Spleen (tissue), 7 donors: ENCODE measurements at regions not wholly inside any gene's neighbourhood (a gene's known extent, or its start where the extent isn't known, plus 50 kb on each side); places are given as distances from the start of the nearest gene placed in this dataset.

ENCODE experiments used
- CTCF ChIP-seq, 11 experiments: fragments of 200-600 bp in 7 of 11; fragments of 450-650 bp in 4 of 11; sonication (generic) in 4 of 11; IDR thresholded peaks in 8 of 11; conservative IDR thresholded peaks in 3 of 11; 1 replicate in 7 of 11; 2 replicates in 4 of 11; pipeline versions ENCODE4 v1.4.0 to v1.8.0; 2016 to 2021; ENCODE audit warnings: antibody characterized with exemption in 11 of 11, inconsistent platforms in 4 of 11, mild to moderate bottlenecking in 1 of 11
- POLR2A ChIP-seq, 3 donors: fragments of 450-650 bp; IDR thresholded peaks; one replicate each; pipeline ENCODE4 v1.5.1; 2017; ENCODE audit warnings: antibody characterized with exemption in 3 of 3, mild to moderate bottlenecking in 1 of 3
- POLR2AphosphoS5 ChIP-seq, 3 donors: sonication (generic); formaldehyde crosslinking; IDR thresholded peaks; one replicate each; pipeline ENCODE4 v1.5.1; 2017; ENCODE audit warnings: antibody characterized with exemption in 3 of 3
- donor health status: DM: no; HTN: no; CAD: no; lungs with moderate emphysema.
- donor health status: DM: no; HTN: no; CAD: no.
- donor health status: DM: no; HTN: no; CAD: no.

GRCh38 chr11:121754598-121754997 lies 301.8 kb upstream of the SORL1-AS1 start:
- TF ChIP-seq POLR2A (IDR thresholded peaks at IDR 0.05): no peak
- TF ChIP-seq CTCF (IDR thresholded peaks at IDR 0.05 in 8 of 11, conservative IDR thresholded peaks at IDR 0.05 in 3 of 11): no peak
- no peak for TF ChIP-seq POLR2AphosphoS5 (IDR thresholded peaks at IDR 0.05)
